BJ (cell line): ENCODE measurements at regions not wholly inside any gene's neighbourhood (a gene's known extent, or its start where the extent isn't known, plus 50 kb on each side); places are given as distances from the start of the nearest gene placed in this dataset.

Experiments used
- CTCF ChIA-PET: fragments of 350-600 bp; formaldehyde crosslinking; extraction: SDS; loops from one replicate; lab custom pipeline; 2021; ENCODE audit warnings: antibody characterized with exemption, inconsistent platforms; lab: Yijun Ruan, JAX
- POLR2A ChIA-PET: fragments of 300-600 bp; sonication (Branson Sonifier 250); formaldehyde crosslinking; extraction: SDS; loops from one replicate; lab custom pipeline; 2021; ENCODE audit warnings: antibody characterized with exemption; lab: Charles Lee
- DNase-seq: peaks from one replicate; pipeline ENCODE4 v3.0.0-alpha.2; 2011; ENCODE audit warnings: low read depth
- H3K27me3 ChIP-seq: 2 replicates; pipeline ENCODE4 v1.6.0; 2011; ENCODE audit warnings: low read length; ENCODE audit not compliant: control insufficient read depth, insufficient read depth
- H3K36me3 ChIP-seq: 2 replicates; pipeline ENCODE4 v1.5.1; 2011; ENCODE audit warnings: low read length; ENCODE audit not compliant: control insufficient read depth, insufficient read depth
- H3K4me3 ChIP-seq: 2 replicates; pipeline ENCODE4 v1.5.1; 2011; ENCODE audit warnings: low read depth, mild to moderate bottlenecking, control low read depth, low read length
- TF ChIP-seq, protein P1 (sequence below): IDR thresholded peaks from 2 replicates; pipeline ENCODE4 v1.5.1; 2011; ENCODE audit warnings: low read depth, mild to moderate bottlenecking, control low read depth, inconsistent platforms, low read length, moderate library complexity; ENCODE audit not compliant: insufficient read depth

DNA sequence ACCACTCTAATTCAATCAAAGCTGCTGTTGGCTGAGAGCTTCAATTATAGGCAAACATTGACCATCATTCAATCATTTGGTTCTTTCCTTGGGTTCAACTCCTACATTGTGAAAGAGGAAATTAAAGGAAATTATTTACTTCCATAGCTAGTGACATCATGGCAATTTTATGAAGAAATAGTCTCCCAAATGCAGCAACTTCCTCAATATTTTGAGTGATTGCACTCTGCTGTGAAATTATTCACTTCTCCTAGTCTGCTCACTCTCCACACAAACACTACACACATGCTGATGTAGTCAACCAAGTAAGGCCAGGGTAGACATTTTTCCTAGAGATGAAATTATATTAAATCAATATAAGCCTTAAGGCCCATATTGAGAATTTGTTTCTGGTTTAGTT is 86.7 kb upstream of the NCKAP5 start:
- POLR2A ChIA-PET = no interaction called here
- no peaks in the 10 kb centered on the region for H3K36me3 ChIP-seq
- CTCF ChIA-PET = interaction anchor here (0.9 to 2.1 kb wide), 5 partner anchors 9 to 94 kb away, joined by 3 to 5 read pairs (median 4); no protein-coding TSS in a partner anchor
- H3K27me3 ChIP-seq = no peaks in the 10 kb centered on the region; the same call in 1 of the 2 replicates
- TF ChIP-seq, protein P1, sequence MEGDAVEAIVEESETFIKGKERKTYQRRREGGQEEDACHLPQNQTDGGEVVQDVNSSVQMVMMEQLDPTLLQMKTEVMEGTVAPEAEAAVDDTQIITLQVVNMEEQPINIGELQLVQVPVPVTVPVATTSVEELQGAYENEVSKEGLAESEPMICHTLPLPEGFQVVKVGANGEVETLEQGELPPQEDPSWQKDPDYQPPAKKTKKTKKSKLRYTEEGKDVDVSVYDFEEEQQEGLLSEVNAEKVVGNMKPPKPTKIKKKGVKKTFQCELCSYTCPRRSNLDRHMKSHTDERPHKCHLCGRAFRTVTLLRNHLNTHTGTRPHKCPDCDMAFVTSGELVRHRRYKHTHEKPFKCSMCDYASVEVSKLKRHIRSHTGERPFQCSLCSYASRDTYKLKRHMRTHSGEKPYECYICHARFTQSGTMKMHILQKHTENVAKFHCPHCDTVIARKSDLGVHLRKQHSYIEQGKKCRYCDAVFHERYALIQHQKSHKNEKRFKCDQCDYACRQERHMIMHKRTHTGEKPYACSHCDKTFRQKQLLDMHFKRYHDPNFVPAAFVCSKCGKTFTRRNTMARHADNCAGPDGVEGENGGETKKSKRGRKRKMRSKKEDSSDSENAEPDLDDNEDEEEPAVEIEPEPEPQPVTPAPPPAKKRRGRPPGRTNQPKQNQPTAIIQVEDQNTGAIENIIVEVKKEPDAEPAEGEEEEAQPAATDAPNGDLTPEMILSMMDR = no peak
- DNase-seq = no peak
- H3K4me3 ChIP-seq = no peak overlapping the region

DNA sequence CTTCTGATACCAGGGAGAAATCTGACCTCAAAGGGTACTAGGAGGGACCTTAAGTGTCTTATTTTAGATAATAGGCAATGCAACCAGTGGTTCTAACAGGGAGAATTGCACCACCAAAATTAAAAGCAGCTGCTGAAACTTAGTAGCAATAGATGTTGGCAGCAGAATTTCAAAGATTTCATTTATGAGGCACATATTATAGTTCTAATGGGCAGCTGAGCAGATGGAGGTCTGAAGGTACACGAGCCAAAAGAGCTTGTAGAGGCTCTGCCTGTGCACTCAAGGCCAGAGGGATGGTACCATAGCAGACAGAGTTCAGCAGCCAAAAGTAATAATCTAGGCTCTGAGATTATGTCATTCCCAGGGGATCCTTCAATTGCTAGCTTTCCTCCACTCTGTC is 87.3 kb upstream of the NCKAP5 start:
- TF ChIP-seq, protein P1 = no peak
- DNase-seq = no peak
- Histone ChIP-seq H3K36me3 (no peaks in the 10 kb centered on the region), H3K27me3 (no peaks in the 10 kb centered on the region; the same call in 1 of the 2 replicates), H3K4me3 (no peak overlapping the region)
- ChIA-PET CTCF (interaction anchor here (1.6 to 2.1 kb wide), 4 partner anchors 8 to 95 kb away, joined by 3 to 5 read pairs (median 4); no protein-coding TSS in a partner anchor), POLR2A (no interaction called here)

DNA sequence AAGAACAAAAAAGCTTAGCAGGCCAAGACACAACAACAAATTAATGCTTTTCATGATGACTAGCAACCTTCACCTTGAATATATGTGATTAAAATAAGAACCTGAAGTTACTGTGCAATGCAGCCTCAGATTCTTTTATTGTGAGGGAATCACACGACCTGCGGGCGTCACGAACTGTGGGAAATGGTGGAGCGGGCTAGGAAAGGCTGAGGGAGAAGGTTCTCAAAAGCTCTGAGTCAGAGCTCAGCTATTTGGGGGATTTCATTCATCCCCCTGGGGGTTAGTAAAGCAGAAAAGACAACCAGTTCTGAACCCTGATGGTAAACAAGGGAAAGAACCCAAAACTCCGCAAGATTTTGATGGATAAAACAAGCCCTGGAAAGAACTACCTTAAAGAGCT is 89.3 kb upstream of the NCKAP5 start:
- POLR2A ChIA-PET = no interaction called here
- DNase-seq = no peak
- CTCF ChIA-PET = interaction anchor here (0.6 kb wide), 1 partner anchor 411 kb away, joined by 4 read pairs; no protein-coding TSS in a partner anchor
- Histone ChIP-seq H3K27me3 (no peaks in the 10 kb centered on the region; the same call in 1 of the 2 replicates), H3K36me3 (no peaks in the 10 kb centered on the region), H3K4me3 (no peak overlapping the region)
- TF ChIP-seq, protein P1 = no peak

DNA sequence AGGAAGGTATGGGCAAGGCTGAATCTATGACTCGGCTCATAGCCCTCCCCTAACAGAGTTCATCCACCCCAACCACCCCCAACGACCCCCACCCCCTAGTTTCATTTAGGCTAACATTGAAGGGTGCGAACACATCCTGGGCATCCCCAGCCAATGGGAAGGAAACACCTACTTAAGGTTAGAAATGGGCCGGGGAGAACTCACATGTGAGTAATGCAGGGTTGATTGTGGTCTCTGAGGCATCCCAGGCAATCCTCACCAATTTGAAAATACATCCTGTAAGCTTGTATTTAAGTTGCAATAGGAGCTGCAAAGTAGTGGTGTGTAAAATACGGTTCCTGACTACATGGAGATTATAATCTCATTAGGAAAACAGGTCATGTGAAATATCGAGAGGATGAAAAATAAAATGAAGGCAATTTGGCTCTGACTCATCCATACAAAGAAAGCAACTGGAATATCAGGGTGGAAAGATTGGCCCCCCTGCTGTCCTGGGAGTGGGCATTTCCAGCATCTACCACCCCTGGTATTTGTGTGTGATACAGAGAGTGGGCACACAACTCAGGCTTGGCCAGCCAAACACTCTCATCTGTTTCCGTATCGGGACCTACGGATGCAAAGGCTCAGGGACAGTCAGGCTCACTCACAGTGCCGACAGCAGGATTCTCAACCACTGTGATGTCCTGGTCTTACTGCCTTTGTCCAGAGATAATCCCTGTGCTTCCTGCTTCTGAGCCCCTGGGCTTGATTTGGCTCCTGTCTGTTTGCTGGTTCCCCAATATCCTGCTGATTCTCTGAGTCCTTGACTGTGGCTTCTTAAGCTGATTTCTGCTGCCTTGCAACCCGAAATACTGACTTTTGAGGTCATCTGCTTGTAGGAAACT is 90.0 kb upstream of the NCKAP5 start:
- POLR2A ChIA-PET = no interaction called here

DNA sequence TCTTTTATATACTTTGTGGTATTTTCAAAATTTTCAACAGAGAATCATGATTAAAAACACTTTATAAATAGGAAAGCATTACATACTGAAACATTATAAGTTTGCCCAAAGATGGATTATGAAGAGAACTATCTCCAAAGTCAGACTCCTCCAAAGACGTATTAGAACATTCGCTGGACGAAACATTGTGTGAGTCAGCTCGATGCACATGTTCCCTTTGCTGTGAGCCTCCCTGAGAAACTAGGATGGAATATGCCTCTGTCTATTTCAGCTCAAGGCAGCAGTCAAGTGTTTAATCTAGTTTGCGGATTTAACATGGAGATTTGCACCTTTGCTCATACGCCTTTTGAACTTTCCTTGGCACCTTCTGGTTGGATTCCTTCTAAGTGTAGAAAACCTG is 92.2 kb upstream of the NCKAP5 start:
- ChIA-PET POLR2A (no interaction called here), CTCF (no interaction called here)
- Histone ChIP-seq H3K27me3 (no peaks in the 10 kb centered on the region), H3K4me3 (no peak overlapping the region), H3K36me3 (no peaks in the 10 kb centered on the region)
- TF ChIP-seq, protein P1 = no peak
- no peak for DNase-seq

More for the DNA sequence above, 90.0 kb upstream of the NCKAP5 start:
- H3K4me3 ChIP-seq = no peak overlapping the region
- DNase-seq = no peak
- TF ChIP-seq, protein P1 = no peak
- CTCF ChIA-PET = interaction anchor here (0.6 to 0.7 kb wide), 2 partner anchors 186 to 412 kb away, joined by 3 to 4 read pairs; no protein-coding TSS in a partner anchor
- H3K27me3 ChIP-seq = no peaks in the 10 kb centered on the region
- no peaks in the 10 kb centered on the region for H3K36me3 ChIP-seq
